PFSK-1 (cell line): ENCODE measurements at regions not wholly inside any gene's neighbourhood (a gene's known extent, or its start where the extent isn't known, plus 50 kb on each side); places are given as distances from the start of the nearest gene placed in this dataset.

ENCODE experiments used
- POLR2AphosphoS5 ChIP-seq: IDR thresholded peaks from 2 replicates; pipeline ENCODE4 v1.6.1; 2012; ENCODE audit warnings: low read depth, mild to moderate bottlenecking, control low read depth, low read length, moderate library complexity
- REST ChIP-seq, 2 experiments: IDR thresholded peaks; 2 replicates each; pipeline versions ENCODE4 v1.6.1 to v1.8.0; 2011 to 2012; ENCODE audit warnings: low read depth in 2 of 2, low read length in 2 of 2, control low read depth in 1 of 2, inconsistent platforms in 1 of 2, mild to moderate bottlenecking in 1 of 2, moderate library complexity in 1 of 2; ENCODE audit not compliant: insufficient read depth in 1 of 2

DNA sequence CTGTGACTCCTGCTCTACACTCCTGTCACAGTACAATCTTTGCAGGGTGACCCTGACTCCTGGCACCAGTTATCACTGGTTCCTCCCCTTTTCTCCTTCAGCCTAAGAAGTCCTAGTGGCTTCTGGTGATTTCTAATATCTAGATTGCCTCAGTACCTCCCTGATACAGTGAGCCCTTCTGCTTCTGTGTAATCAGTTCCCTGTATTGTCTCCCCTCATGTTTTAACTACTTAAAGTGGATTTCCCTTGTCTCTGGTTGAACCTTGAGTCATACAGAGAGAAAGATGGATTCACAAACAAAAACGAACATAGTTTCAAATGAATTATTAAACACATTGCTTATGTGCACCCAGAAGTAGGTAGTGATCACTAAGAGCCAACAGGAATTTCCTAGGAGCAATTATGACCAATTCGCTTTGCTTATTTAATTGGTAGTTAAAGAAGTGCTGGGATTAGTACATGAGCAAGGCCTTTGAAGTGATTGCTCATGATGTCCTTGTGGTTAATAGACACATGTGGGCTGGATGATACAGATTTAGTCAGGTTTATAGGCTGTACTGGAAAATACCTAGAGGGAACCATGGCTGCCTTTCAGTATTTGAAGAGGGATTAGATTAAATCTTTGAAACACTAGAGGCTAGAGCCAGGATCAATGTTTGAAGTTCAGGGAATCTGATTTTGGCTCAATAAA lies 145.8 kb upstream of the MEF2C start:
- TF ChIP-seq POLR2AphosphoS5 (no peak), REST (IDR thresholded peaks at IDR 0.05; ENCODE audit: insufficient read depth in 1 of 2, low read depth in 2 of 2, low read length in 2 of 2) (no peak)
